GM06990 (cell line): ENCODE measurements at regions not wholly inside any gene's neighbourhood (a gene's known extent, or its start where the extent isn't known, plus 50 kb on each side); places are given as distances from the start of the nearest gene placed in this dataset.

Experiments used
- DNase-seq: peaks from one replicate; pipeline ENCODE4 v3.0.0-alpha.2; 2011; ENCODE audit not compliant: insufficient read length; ENCODE audit errors: extremely low read depth
- H3K27me3 ChIP-seq: replicated peaks from 2 replicates; pipeline ENCODE4 v1.6.0; 2011; ENCODE audit warnings: low read length; ENCODE audit not compliant: control insufficient read depth, insufficient read depth
- H3K36me3 ChIP-seq: 2 replicates; pipeline ENCODE4 v1.5.1; 2011; ENCODE audit warnings: low read length; ENCODE audit not compliant: control insufficient read depth, insufficient read depth
- H3K4me3 ChIP-seq: replicated peaks from 2 replicates; pipeline ENCODE4 v1.5.1; 2011; ENCODE audit warnings: low read depth, mild to moderate bottlenecking, control low read depth, low read length
- TF ChIP-seq, protein P1 (sequence below): IDR thresholded peaks from 2 replicates; pipeline ENCODE4 v1.5.1; 2011; ENCODE audit warnings: low read length, control low read depth, mild to moderate bottlenecking, inconsistent platforms; ENCODE audit not compliant: insufficient read depth, poor library complexity, severe bottlenecking

DNA sequence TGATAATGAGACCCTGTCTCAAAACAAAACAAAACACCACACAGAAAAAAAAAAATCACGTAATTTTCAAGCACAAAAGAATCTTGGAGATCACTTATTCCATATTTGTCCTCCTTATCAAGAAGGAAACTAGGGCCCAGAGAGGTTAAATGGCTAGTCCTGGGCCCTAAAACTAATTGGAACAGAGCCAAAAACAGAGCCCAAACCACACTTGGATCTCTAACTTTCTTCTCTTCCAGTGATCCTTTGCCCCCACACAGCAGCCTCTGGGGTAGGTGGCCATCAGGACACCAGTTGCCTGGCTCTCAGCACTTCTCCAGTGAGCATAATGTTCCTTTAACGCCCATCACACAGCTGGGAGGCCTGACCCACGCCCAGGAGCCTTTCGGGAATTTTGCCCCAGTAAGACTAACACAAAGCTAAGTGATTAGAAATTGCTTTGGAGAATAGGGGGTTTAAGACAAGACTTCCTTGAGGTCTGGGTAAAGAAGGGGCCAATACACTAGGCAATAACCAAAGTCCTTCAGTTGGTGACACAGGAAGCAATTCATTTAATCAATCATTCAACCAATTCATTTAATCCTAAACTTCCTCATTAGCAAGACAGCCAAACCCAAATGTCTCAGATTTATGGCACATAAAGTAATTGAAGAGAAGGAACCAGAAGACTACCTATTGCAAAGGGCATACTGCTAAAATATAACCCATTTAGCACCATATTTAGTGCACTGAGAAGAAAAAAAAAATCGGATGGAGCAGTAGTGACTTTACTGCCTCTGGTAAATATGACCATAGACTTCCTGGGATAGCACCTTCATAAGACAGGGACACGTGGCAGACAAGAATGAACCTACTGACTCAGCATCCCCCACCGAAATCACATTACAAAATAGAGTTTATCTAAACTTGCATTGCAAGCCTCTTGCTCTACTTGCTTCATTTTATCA, 77.8 kb downstream of the ZNF608 start:
- H3K27me3 ChIP-seq: no peaks in the 10 kb centered on the region
- no peak for DNase-seq
- TF ChIP-seq, protein P1, sequence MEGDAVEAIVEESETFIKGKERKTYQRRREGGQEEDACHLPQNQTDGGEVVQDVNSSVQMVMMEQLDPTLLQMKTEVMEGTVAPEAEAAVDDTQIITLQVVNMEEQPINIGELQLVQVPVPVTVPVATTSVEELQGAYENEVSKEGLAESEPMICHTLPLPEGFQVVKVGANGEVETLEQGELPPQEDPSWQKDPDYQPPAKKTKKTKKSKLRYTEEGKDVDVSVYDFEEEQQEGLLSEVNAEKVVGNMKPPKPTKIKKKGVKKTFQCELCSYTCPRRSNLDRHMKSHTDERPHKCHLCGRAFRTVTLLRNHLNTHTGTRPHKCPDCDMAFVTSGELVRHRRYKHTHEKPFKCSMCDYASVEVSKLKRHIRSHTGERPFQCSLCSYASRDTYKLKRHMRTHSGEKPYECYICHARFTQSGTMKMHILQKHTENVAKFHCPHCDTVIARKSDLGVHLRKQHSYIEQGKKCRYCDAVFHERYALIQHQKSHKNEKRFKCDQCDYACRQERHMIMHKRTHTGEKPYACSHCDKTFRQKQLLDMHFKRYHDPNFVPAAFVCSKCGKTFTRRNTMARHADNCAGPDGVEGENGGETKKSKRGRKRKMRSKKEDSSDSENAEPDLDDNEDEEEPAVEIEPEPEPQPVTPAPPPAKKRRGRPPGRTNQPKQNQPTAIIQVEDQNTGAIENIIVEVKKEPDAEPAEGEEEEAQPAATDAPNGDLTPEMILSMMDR: no peak
- H3K36me3 ChIP-seq: no peaks in the 10 kb centered on the region; the same call in none of the 2 replicates
- H3K4me3 ChIP-seq: no peak overlapping the region

DNA sequence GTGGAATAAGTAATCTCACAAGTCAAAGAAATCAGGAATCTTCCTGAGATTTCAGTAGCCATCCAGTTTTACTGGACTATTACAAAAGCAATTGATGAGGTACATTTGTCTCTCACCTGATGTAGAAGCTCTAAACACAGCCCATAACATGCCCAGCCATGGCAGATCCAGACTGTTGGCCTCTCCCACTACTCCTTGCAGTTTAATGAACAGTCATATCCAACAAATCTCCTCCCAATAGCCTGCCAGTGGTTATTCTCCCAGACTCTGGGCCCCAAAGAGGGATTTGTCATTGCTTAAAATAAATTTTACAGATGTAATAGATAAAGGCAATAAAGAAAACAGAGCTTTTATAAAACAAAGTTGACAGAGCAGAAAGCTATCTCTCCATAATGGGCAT, 80.8 kb downstream of the ZNF608 start:
- no peak for DNase-seq
- Histone ChIP-seq H3K27me3 (no peaks in the 10 kb centered on the region), H3K4me3 (no peak overlapping the region), H3K36me3 (no peaks in the 10 kb centered on the region; the same call in none of the 2 replicates)
- TF ChIP-seq, protein P1: no peak

DNA sequence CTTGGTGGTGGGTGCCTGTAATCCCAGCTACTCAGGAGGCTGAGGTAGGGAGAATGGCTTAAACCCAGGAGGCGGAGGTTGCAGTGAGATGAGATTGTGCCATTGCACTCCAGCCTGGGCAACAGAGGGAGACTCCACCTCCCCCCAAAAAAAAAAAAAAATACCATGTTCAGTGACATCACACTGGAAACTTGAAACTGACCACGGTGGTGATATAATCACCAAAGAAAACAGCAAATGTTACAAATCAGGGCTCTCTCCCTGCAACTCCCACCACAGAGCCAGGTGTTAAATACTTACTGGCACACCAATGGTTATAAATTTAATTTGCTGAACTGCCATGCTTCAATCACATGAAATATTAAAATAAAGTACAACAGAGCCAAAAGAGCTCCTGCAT, 81.4 kb downstream of the ZNF608 start:
- Histone ChIP-seq H3K4me3 (no peak overlapping the region), H3K36me3 (no peaks in the 10 kb centered on the region; the same call in none of the 2 replicates), H3K27me3 (no peaks in the 10 kb centered on the region)
- DNase-seq: no peak
- TF ChIP-seq, protein P1: no peak

DNA sequence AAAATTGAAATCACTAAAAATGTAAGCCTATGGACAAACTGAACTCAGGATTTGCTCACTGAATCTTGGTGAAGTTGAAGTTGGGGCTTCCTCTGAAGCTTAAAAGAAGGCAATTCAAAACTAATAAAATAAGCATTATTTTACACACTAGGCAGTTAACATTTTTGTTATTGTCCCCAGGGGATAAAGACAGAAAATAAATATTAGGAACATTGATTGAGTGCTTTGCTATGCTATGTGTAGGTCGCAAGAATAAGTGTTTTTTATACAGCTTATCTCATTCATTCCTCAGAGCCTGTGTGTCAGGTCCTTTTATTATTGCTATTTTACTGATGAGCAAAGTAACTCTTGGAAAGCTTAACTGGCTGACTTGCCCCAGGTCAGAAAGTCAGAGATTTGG, 82.2 kb downstream of the ZNF608 start:
- Histone ChIP-seq H3K27me3 (no peaks in the 10 kb centered on the region), H3K4me3 (no peak overlapping the region), H3K36me3 (no peaks in the 10 kb centered on the region; the same call in none of the 2 replicates)
- DNase-seq: no peak
- TF ChIP-seq, protein P1: no peak

DNA sequence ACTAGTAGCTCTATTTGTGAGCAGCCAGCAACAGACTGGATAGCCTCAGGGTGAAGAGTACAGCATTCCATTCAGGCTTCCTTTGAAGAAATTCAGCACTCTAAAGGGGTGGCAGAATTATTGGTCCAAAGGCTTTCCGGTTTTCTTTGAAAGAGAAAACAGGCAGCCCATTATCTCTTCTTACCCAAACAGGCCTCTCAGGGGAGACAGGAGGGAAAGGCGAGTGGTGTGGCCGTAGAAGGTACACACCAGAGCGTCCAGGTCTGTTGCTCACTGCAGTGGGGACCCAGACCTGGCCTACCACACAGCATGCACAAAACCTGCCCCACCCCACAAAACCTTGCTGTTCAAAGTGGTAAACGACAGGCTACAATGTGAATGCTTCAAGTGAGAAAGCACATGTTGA, 83.3 kb downstream of the ZNF608 start:
- H3K4me3 ChIP-seq: no peak overlapping the region
- no peaks in the 10 kb centered on the region for H3K36me3 ChIP-seq
- DNase-seq: no peak
- TF ChIP-seq, protein P1: no peak
- no peaks in the 10 kb centered on the region for H3K27me3 ChIP-seq
